Mesenchymal stem cell (in vitro differentiated cells and primary cell): ENCODE measurements at regions not wholly inside any gene's neighbourhood (a gene's known extent, or its start where the extent isn't known, plus 50 kb on each side); places are given as distances from the start of the nearest gene placed in this dataset.

ENCODE experiments used
- DNase-seq: peaks from one replicate; pipeline ENCODE4 v3.0.0-alpha.2; 2013
- H2AFZ ChIP-seq: one replicate; pipeline ENCODE4 v1.6.1; 2013; ENCODE audit warnings: low read depth, mild to moderate bottlenecking, control low read depth, inconsistent platforms, low read length, moderate library complexity
- H2AK5ac ChIP-seq: 2 replicates; pipeline ENCODE4 v1.6.1; 2013; ENCODE audit warnings: low read length, moderate library complexity, mild to moderate bottlenecking, inconsistent platforms; ENCODE audit not compliant: severe bottlenecking
- H2BK120ac ChIP-seq: one replicate; pipeline ENCODE4 v1.6.1; 2013; ENCODE audit warnings: low read depth, mild to moderate bottlenecking, inconsistent platforms, low read length, moderate library complexity
- H2BK12ac ChIP-seq, 2 experiments: one replicate each; pipeline ENCODE4 v1.6.1; 2013; ENCODE audit warnings: inconsistent platforms in 2 of 2, low read length in 2 of 2, mild to moderate bottlenecking in 2 of 2, moderate library complexity in 2 of 2, control low read depth in 1 of 2
- H2BK15ac ChIP-seq: one replicate; pipeline ENCODE4 v1.6.1; 2013; ENCODE audit warnings: mild to moderate bottlenecking, low read depth, inconsistent platforms; ENCODE audit not compliant: poor library complexity, severe bottlenecking
- H2BK5ac ChIP-seq: 2 replicates; pipeline ENCODE4 v1.6.1; 2013; ENCODE audit warnings: low read depth, mild to moderate bottlenecking, low read length, control low read depth, inconsistent platforms; ENCODE audit not compliant: poor library complexity, severe bottlenecking
- H3K14ac ChIP-seq, 2 experiments: one replicate each; pipeline ENCODE4 v1.6.1; 2013; ENCODE audit warnings: inconsistent platforms in 2 of 2, low read length in 2 of 2, control low read depth in 1 of 2, mild to moderate bottlenecking in 1 of 2, moderate library complexity in 1 of 2
- H3K18ac ChIP-seq, 2 experiments: one replicate each; pipeline ENCODE4 v1.6.1; 2013; ENCODE audit warnings: inconsistent platforms in 2 of 2, low read length in 2 of 2, control low read depth in 1 of 2, low read depth in 1 of 2, mild to moderate bottlenecking in 1 of 2
- H3K23ac ChIP-seq, 2 experiments: one replicate each; pipeline ENCODE4 v1.6.1; 2013; ENCODE audit warnings: inconsistent platforms in 2 of 2, low read length in 2 of 2, mild to moderate bottlenecking in 2 of 2, moderate library complexity in 2 of 2, control low read depth in 1 of 2
- H3K27ac ChIP-seq: 2 replicates; pipeline ENCODE4 v1.5.1; 2013; ENCODE audit warnings: mild to moderate bottlenecking, moderate library complexity, low read length, control low read depth, inconsistent platforms; ENCODE audit not compliant: poor library complexity, severe bottlenecking
- H3K27me3 ChIP-seq, 2 experiments: 2 replicates each; pipeline versions ENCODE4 v1.6.1 to v1.7.0; 2013; ENCODE audit warnings: low read length in 2 of 2, mild to moderate bottlenecking in 2 of 2, moderate library complexity in 2 of 2, control low read depth in 1 of 2, inconsistent platforms in 1 of 2; ENCODE audit not compliant: control insufficient read depth in 1 of 2, insufficient read depth in 1 of 2
- H3K36me3 ChIP-seq, 2 experiments: 2 replicates each; pipeline versions ENCODE4 v1.6.1 to v1.7.0; 2013; ENCODE audit warnings: low read length in 2 of 2, control low read depth in 1 of 2, inconsistent platforms in 1 of 2, low read depth in 1 of 2, mild to moderate bottlenecking in 1 of 2; ENCODE audit not compliant: insufficient read depth in 2 of 2, control insufficient read depth in 1 of 2
- H3K4ac ChIP-seq, 2 experiments: one replicate each; pipeline ENCODE4 v1.6.1; 2013; ENCODE audit warnings: inconsistent platforms in 2 of 2, low read length in 2 of 2, mild to moderate bottlenecking in 2 of 2, moderate library complexity in 2 of 2, control low read depth in 1 of 2, low read depth in 1 of 2
- H3K4me1 ChIP-seq: 2 replicates; pipeline ENCODE4 v1.6.1; 2013; ENCODE audit warnings: low read depth, low read length, control low read depth; ENCODE audit not compliant: control insufficient read depth, insufficient read depth
- H3K4me2 ChIP-seq: 2 replicates; pipeline ENCODE4 v1.6.1; 2013; ENCODE audit warnings: low read length, mild to moderate bottlenecking, inconsistent platforms; ENCODE audit not compliant: poor library complexity, severe bottlenecking
- H3K4me3 ChIP-seq, 2 experiments: 2 replicates each; pipeline versions ENCODE4 v1.5.1 to v1.7.0; 2013; ENCODE audit warnings: low read length in 2 of 2, mild to moderate bottlenecking in 2 of 2, control low read depth in 1 of 2, low read depth in 1 of 2; ENCODE audit not compliant: insufficient read depth in 1 of 2
- H3K79me1 ChIP-seq: replicated peaks from 2 replicates; pipeline ENCODE4 v1.6.1; 2013; ENCODE audit warnings: mild to moderate bottlenecking, control low read depth, low read length, inconsistent platforms; ENCODE audit not compliant: poor library complexity, severe bottlenecking
- H3K9ac ChIP-seq: 2 replicates; pipeline ENCODE4 v1.7.0; 2013; ENCODE audit warnings: mild to moderate bottlenecking, low read length, moderate library complexity
- H3K9me3 ChIP-seq: 2 replicates; pipeline ENCODE4 v1.7.0; 2013; ENCODE audit warnings: mild to moderate bottlenecking, low read length; ENCODE audit not compliant: control insufficient read depth
- H4K8ac ChIP-seq: one replicate; pipeline ENCODE4 v1.6.1; 2013; ENCODE audit warnings: inconsistent platforms, mild to moderate bottlenecking, low read length, moderate library complexity
- H4K91ac ChIP-seq: one replicate; pipeline ENCODE4 v1.6.1; 2013; ENCODE audit warnings: mild to moderate bottlenecking, low read length, inconsistent platforms
- whole genome bisulfite sequencing: methylation state at CpG from one replicate; pipeline ENCODE4 v1.1.7; 2013; ENCODE audit warnings: mixed read lengths; 5-methylcytosine and 5-hydroxymethylcytosine counted together

DNA sequence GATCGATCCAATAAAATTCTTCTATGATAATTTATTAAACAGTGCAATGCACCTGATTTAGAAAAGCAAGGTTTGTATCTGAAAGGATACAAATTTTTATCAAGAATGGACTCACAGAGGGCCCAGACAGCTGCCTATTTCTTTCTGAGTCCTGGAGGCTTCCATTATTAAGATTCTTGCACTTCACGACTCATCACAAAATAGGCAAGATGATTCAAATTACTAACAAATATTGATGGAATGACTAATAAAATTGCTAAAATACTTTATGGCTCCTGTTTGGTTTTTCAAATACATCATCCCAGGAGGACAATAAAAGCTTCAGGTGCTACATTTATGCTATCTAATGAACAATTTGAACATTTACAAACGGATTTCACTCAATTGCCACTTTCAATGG lies 483.0 kb upstream of the AGTR1 start:
- H2BK12ac ChIP-seq, result no peak overlapping the region
- no peak overlapping the region for H3K23ac ChIP-seq
- no peak overlapping the region for H4K91ac ChIP-seq
- no peak overlapping the region for H3K18ac ChIP-seq
- H3K36me3 ChIP-seq, result no peaks in the 10 kb centered on the region
- no CpG with 5 or more reads among the region's 3 CpGs for WGBS
- no peaks in the 10 kb centered on the region for H3K4me1 ChIP-seq
- H3K4me3 ChIP-seq, result no peak overlapping the region
- no peak overlapping the region for H3K9ac ChIP-seq
- no peak overlapping the region for H2AFZ ChIP-seq
- no peak overlapping the region for H3K14ac ChIP-seq
- H2BK15ac ChIP-seq, result no peak overlapping the region
- no peaks in the 10 kb centered on the region for H3K9me3 ChIP-seq
- H3K4ac ChIP-seq, result no peak overlapping the region
- no peak for DNase-seq
- no peak overlapping the region for H2BK120ac ChIP-seq
- H3K27me3 ChIP-seq, result no peaks in the 10 kb centered on the region
- no peak overlapping the region for H2BK5ac ChIP-seq
- no peak overlapping the region for H4K8ac ChIP-seq
- no peak overlapping the region for H3K4me2 ChIP-seq
- H3K27ac ChIP-seq, result no peak overlapping the region
- no peaks in the 10 kb centered on the region for H3K79me1 ChIP-seq
- H2AK5ac ChIP-seq, result no peak overlapping the region

DNA sequence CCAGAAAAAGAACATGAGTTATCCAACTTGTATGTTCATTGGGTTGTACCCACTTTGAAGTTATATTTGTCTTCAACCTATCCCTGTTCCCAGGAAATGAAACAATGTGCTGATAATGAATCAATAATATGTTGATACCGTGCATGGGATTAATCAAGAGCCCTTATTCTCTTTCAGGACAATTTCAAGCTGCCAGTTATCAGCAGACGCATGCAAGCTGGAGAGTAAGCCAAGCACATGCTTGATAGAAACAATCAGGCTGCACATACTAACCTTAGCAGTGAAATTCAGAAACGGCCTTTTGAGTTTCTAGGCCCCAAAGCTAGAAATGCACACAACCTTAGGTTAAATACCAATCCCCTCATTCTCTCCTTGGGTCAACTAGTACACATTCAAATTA lies 480.4 kb upstream of the AGTR1 start:
- Histone ChIP-seq H2BK12ac (no peak overlapping the region), H3K27ac (no peak overlapping the region)

DNA sequence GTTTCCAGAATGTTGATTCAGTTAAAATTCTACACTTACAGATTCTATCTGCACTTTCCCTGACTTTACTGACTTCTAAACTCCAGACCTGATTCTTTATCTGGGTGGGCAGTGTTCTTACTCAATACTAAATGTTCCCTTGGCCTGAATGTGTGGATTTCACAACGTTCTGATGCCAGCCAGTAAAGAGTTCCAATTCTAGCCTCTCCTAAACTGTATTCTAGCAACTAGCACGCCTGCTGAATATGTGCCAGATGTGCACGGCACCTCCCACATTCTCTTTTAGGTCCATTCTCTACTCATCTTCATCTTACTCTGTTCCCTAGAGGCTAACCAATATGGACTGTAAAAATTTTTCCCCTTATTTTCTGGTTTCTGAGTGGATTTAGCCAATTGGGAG lies 479.5 kb upstream of the AGTR1 start:
- Histone ChIP-seq H2BK120ac (peak overlapping the region; percentile 34), H3K27me3 (no peaks in the 10 kb centered on the region), H3K4ac (no peak overlapping the region), H3K18ac (no peak overlapping the region), H3K4me1 (no peaks in the 10 kb centered on the region), H2BK12ac (no peak overlapping the region), H2BK5ac (no peak overlapping the region), H3K9ac (no peak overlapping the region), H3K36me3 (no peaks in the 10 kb centered on the region), H4K91ac (no peak overlapping the region), H3K23ac (no peak overlapping the region), H3K4me2 (no peak overlapping the region), H4K8ac (no peak overlapping the region), H3K79me1 (no peaks in the 10 kb centered on the region), H2BK15ac (no peak overlapping the region), H3K9me3 (no peaks in the 10 kb centered on the region), H3K14ac (no peak overlapping the region), H3K4me3 (no peak overlapping the region), H2AK5ac (no peak overlapping the region), H3K27ac (no peak overlapping the region), H2AFZ (no peak overlapping the region)
- WGBS, result 70% methylated on average over 3 of the region's 3 CpGs
- no peak for DNase-seq

More for the DNA sequence above, 480.4 kb upstream of the AGTR1 start:
- no peaks in the 10 kb centered on the region for H3K79me1 ChIP-seq
- no peak overlapping the region for H4K8ac ChIP-seq
- WGBS, result 80% methylated on average over 3 of the region's 3 CpGs
- H3K9ac ChIP-seq, result no peak overlapping the region
- no peaks in the 10 kb centered on the region for H3K36me3 ChIP-seq
- no peaks in the 10 kb centered on the region for H3K9me3 ChIP-seq
- H3K4me3 ChIP-seq, result no peak overlapping the region
- H2BK120ac ChIP-seq, result no peak overlapping the region
- DNase-seq, result no peak
- H2BK15ac ChIP-seq, result no peak overlapping the region
- H2AFZ ChIP-seq, result no peak overlapping the region
- H3K18ac ChIP-seq, result no peak overlapping the region
- H3K23ac ChIP-seq, result no peak overlapping the region
- H3K4ac ChIP-seq, result no peak overlapping the region
- no peak overlapping the region for H4K91ac ChIP-seq
- H3K4me2 ChIP-seq, result no peak overlapping the region
- no peak overlapping the region for H2BK5ac ChIP-seq
- H3K27me3 ChIP-seq, result no peaks in the 10 kb centered on the region
- no peak overlapping the region for H3K14ac ChIP-seq
- H3K4me1 ChIP-seq, result no peaks in the 10 kb centered on the region
- no peak overlapping the region for H2AK5ac ChIP-seq

DNA sequence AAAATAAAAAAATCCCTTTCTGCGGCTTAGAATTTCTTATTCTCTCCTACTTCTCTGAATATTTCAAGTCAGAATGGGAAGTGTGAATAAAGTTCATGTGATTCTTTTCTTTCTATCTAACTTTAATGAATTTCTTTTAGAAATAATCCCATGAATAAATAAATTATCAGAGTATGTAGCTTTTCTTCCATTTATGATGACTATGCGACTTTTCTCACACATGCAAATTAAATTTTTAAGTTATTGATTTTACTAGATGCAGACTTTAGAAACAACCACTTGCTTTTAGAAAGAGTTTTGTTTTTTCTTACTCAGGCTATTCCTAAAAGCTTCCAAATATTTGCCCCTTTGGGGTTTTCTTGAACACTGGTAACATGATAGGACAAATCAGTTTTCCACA lies 477.7 kb upstream of the AGTR1 start:
- Histone ChIP-seq H2BK120ac (no peak overlapping the region), H3K27me3 (no peaks in the 10 kb centered on the region), H3K27ac (no peak overlapping the region), H3K18ac (no peak overlapping the region), H4K8ac (no peak overlapping the region), H3K4me2 (no peak overlapping the region), H3K4me3 (no peak overlapping the region), H3K23ac (no peak overlapping the region), H4K91ac (no peak overlapping the region), H2AK5ac (no peak overlapping the region), H3K9ac (no peak overlapping the region), H3K9me3 (no peaks in the 10 kb centered on the region), H3K14ac (no peak overlapping the region), H3K4ac (no peak overlapping the region), H2AFZ (no peak overlapping the region), H3K4me1 (no peaks in the 10 kb centered on the region), H2BK12ac (no peak overlapping the region), H3K36me3 (no peaks in the 10 kb centered on the region), H3K79me1 (no peaks in the 10 kb centered on the region), H2BK15ac (no peak overlapping the region), H2BK5ac (no peak overlapping the region)
- WGBS, result no CpG with 5 or more reads among the region's 2 CpGs
- no peak for DNase-seq
